Motor neuron (in vitro differentiated cells): ENCODE measurements at regions not wholly inside any gene's neighbourhood (a gene's known extent, or its start where the extent isn't known, plus 50 kb on each side); places are given as distances from the start of the nearest gene placed in this dataset.

Source experiments
- ATAC-seq, 8 experiments: fragments of 200-7000 bp; cut with Tn5 transposase; replicated peaks in 6 of 8; 2 replicates each; pipeline ENCODE4 v1.8.0; 2021; ENCODE audit warnings: mild to moderate bottlenecking in 8 of 8, moderate library complexity in 8 of 8
- H3K27ac ChIP-seq, 2 donors: fragments of 250-450 bp; sonication (Bioruptor Pico); 2 replicates each; pipeline ENCODE4 v1.9.0; 2021; ENCODE audit warnings: antibody characterized with exemption in 2 of 2, mild to moderate bottlenecking in 2 of 2, moderate library complexity in 1 of 2
- H3K4me1 ChIP-seq, 2 donors: fragments of 250-450 bp; sonication (Bioruptor Pico); replicated peaks in 1 of 2; 2 replicates each; pipeline ENCODE4 v1.6.1; 2021; ENCODE audit warnings: antibody characterized with exemption in 2 of 2, mild to moderate bottlenecking in 2 of 2, moderate library complexity in 1 of 2
- H3K4me3 ChIP-seq, 5 donors: fragments of 250-450 bp; sonication (Bioruptor Pico); 2 replicates each; pipeline ENCODE4 v1.9.0; 2021; ENCODE audit warnings: antibody characterized with exemption in 5 of 5, mild to moderate bottlenecking in 5 of 5, moderate library complexity in 4 of 5
- WGBS, 10 experiments: fragments of 450-650 bp; shearing (Covaris generic); methylation state at CpG; one replicate each; pipeline ENCODE4 v1.0.0; 2022; 5-methylcytosine and 5-hydroxymethylcytosine counted together
- in situ Hi-C, 9 experiments: fragments of 400-800 bp; cut with MboI; loops; one replicate each; pipeline ENCODE4 v1.15.0; 2021; ENCODE audit warnings: low sequenced_read_pairs in 9 of 9, low pct_unique_long_range_greater_than_20kb in 2 of 9; ENCODE audit not compliant: unreplicated experiment in 9 of 9

DNA sequence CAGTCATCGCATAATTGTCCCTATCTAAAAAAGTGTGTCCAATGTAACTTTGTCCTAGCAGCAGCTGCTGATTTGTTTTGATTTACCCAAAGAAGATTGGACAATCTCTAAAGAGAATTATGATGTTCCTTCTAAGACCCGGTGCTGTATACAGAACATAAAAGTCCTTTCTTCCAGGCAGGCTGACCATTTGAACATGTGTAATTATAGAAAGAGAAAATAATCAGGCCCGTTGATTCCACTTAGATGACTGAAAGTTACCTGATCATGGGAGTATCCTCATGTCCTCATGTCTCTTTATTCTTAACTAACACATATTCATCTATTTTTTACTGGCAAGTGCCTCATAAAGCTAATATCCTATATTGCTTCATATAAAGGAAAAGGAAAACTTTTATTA lies 164.1 kb upstream of the MRPS30 start:
- 0 to 100% (median 81%) methylated on average over 1 to 3 of the region's 3 CpGs; no CpG with 5 or more reads in 1 of the 10 experiments for WGBS, 10 experiments
- H3K4me1 ChIP-seq = peaks cover 0 to 2% of the 10 kb centered on the region in 2 donors
- in situ Hi-C loops = no loop called here
- H3K27ac ChIP-seq = no peak overlapping the region
- no peak overlapping the region for H3K4me3 ChIP-seq
- no peak for ATAC-seq

DNA sequence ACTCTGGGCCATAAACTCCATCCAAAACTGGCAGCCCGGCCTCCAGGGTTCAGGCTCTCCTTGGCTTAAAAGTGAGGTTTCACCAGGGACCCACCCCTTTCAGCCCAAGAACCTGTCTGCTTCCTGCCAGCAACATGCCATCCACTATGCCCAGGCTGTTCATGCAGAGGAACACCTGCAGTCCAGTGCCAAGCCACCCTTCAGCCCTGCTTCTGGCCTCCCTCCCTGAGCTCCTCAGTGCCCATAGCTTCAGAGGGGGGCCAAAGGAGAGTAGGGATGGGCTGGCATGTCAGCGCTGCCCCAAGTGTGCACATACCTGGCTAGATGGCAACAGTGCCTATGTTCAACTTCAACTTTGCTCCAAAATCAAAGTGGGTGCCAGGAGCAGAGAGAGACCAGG lies 166.9 kb upstream of the MRPS30 start:
- WGBS, 10 experiments = 90% methylated on average over 2 of the region's 2 CpGs; no CpG with 5 or more reads in 9 of the 10 experiments
- H3K27ac ChIP-seq = no peak overlapping the region

DNA sequence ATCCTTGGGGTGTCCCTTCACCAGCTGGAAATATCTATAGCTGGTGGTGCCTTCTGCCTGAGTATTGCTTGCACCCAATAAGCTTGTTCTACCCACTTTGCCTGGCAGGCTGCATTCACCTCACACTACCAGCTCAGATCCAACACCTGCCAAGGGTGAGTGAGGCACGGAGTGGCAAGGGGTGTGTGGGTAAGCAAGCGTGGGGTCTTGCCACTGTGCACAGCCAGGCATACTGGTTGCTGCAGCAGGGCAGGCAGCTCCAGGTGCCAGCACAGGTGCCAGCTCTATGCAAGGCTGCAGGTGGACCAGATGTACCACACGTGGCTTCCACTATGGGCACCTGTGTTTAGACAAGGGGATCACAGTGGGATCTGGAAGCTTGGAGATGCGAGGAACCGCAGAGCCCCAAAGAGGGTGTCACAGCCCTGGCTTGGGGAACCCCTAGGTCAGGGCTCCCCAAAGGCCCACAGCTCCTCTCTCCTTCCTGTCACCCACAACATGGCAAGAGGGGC lies 167.7 kb upstream of the MRPS30 start:
- 40 to 95% (median 82%) methylated on average over 1 to 4 of the region's 5 CpGs; no CpG with 5 or more reads in 6 of the 10 experiments for WGBS, 10 experiments
- ATAC-seq = no peak
- in situ Hi-C loops = no loop called here
- H3K4me1 ChIP-seq = no peaks in the 10 kb centered on the region
- no peak overlapping the region for H3K4me3 ChIP-seq
- H3K27ac ChIP-seq = no peak overlapping the region

More for the DNA sequence above, 166.9 kb upstream of the MRPS30 start:
- H3K4me1 ChIP-seq = peaks cover 0 to 2% of the 10 kb centered on the region in 2 donors
- in situ Hi-C loops = no loop called here
- no peak overlapping the region for H3K4me3 ChIP-seq
- ATAC-seq = no peak

DNA sequence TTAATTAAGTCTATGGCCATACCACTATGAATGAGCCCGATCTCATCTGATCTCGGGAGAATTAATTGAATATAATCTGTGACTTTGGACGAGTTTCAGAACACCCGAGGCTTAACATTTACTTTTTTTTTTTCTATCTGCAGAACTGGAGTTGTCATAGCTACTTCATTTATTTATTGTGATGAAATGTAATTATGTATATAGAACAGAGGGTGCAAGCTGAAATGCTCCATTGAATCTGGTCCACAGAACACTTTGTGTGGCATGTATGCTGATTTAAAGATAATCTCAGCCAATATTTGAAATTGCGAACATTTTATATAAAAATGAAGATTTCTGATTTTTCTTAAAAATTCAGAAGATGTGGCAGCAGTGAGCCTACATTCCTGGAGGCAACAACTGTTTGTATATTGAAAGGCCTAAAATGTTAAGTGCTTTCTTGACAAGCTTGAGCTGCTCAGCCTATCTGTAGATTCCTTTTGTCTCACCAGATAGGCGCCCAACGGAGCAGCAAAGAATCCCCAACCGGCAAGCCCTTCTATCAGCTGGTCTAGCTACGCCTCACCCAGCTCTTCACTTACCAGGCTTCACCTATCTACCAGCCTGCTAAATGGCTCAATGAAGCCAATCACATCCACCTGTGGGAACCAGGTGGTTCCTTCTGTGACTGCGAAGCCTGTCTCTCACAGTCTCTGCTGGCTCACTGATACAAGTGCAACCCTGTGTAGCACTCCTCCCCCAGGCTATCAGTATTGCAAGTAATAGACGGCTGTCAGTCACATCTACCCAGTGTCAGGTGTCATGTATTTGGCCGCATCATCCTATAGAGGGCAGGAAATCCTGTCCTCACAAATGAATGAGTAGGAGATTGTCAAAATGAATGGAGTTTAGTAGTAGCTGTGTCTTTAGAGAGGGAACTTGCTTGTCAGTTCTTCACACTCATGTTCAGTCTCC lies 170.6 kb upstream of the MRPS30 start:
- Histone ChIP-seq H3K27ac (no peak overlapping the region), H3K4me1 (no peaks in the 10 kb centered on the region), H3K4me3 (no peak overlapping the region)
- in situ Hi-C loops = no loop called here
- ATAC-seq = peak in 2 of 8 experiments; percentile 56 to 75
- WGBS, 10 experiments = 17 to 91% (median 87%) methylated on average over 2 to 12 of the region's 12 CpGs

- Histone ChIP-seq H3K4me3 (no peak overlapping the region), H3K27ac (no peak overlapping the region), H3K4me1 (no peaks in the 10 kb centered on the region)
- in situ Hi-C loops = no loop called here
- WGBS, 10 experiments = 9 to 100% (median 64%) methylated on average over 1 of the region's 1 CpG; no CpG with 5 or more reads in 2 of the 10 experiments
- no peak for ATAC-seq
These were observed 176.4 kb upstream of the MRPS30 start for GRCh38 chr5:44632344-44632743.

DNA sequence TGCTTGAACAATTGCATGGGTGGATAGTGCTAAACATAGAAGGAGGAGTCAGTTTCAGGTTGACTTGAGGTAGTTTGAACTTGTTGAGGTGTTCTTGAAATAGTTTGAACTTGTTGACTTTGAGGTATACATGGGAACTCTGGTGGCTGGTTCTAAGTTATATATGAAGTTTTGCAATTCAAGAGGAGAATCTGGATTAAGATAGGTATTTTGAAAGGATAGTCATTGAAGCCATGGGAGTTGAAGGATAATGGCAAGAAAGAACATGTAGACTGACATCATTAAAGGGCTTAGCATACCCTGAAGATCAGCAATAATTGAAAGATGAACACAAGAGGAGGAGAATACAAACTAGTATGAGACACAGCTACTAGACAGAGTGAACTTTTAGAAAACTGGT lies 181.9 kb upstream of the MRPS30 start:
- no peak for ATAC-seq
- no peaks in the 10 kb centered on the region for H3K4me1 ChIP-seq
- in situ Hi-C loops = no loop called here
- no peak overlapping the region for H3K4me3 ChIP-seq
- H3K27ac ChIP-seq = no peak overlapping the region

GRCh38 chr5:44622331-44622730 lies 186.4 kb upstream of the MRPS30 start:
- no peak for ATAC-seq
- Histone ChIP-seq H3K27ac (no peak overlapping the region), H3K4me1 (no peaks in the 10 kb centered on the region), H3K4me3 (no peak overlapping the region)
- in situ Hi-C loops = no loop called here
- WGBS, 10 experiments = 0 to 100% (median 90%) methylated on average over 2 to 4 of the region's 4 CpGs; no CpG with 5 or more reads in 1 of the 10 experiments

DNA sequence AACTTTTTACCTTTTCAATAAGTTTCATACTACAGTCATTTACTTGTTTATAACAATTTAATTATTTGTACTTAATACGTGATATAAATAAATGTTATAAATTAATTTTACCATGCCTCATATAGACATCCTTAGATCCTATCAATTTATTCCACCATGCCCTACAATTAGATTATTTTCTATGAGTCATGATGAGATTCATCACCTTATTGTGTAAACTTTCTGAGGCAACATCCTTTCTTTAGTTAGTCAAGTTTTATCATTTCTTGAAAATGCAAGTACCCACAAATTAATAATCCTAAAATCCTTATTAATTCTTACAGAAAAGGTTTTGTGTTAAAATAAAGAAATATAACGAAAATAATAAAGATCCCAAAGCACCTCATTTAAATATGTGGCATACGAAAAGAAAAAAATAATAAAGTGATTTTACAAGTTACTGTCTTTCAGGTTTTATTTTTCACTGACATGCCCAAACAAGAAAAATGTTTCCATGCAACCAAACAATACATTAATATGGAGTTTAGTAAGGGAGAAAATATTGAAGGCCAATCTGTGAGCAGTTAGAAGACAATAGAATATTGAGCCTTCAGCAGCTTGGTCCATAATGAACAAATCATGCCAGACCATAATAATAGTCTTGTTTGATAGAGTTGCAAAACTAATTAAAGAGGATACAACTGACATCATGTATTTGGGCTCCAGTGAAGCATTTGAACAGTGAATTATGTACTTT lies 188.7 kb upstream of the MRPS30 start:
- 23 to 90% (median 68%) methylated on average over 1 to 3 of the region's 3 CpGs for WGBS, 10 experiments
- Histone ChIP-seq H3K4me1 (no peaks in the 10 kb centered on the region), H3K4me3 (no peak overlapping the region), H3K27ac (no peak overlapping the region)
- no peak for ATAC-seq
- in situ Hi-C loops = no loop called here

DNA sequence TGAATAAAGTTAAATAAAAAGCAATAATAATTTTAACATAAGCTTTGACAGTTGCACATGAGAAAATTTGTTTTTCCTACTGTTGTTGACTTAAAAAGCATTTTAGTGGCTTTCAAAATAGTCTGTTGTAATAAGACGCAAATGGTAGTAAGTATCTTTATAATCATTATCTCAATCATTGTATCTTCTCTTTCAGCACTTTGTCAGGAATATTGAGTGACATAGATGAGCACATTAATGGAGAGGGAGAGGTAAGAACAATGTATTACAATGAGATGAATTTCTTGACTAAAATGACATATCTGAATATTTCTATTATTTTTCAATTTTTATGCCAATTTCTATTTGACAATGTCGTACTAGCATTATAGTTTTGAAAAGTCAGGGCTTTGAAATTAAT lies 193.9 kb upstream of the MRPS30 start:
- H3K27ac ChIP-seq = no peak overlapping the region
- in situ Hi-C loops = no loop called here
- ATAC-seq = no peak
- no peak overlapping the region for H3K4me3 ChIP-seq
- no peaks in the 10 kb centered on the region for H3K4me1 ChIP-seq
- 0 to 96% (median 57%) methylated on average over 1 to 2 of the region's 2 CpGs; no CpG with 5 or more reads in 1 of the 10 experiments for WGBS, 10 experiments

- H3K4me3 ChIP-seq = no peak overlapping the region
- H3K27ac ChIP-seq = no peak overlapping the region
- ATAC-seq = peak in 1 of 8 experiments; percentile 76
- in situ Hi-C loops = no loop called here
- no peaks in the 10 kb centered on the region for H3K4me1 ChIP-seq
- WGBS, 10 experiments = 0 to 100% (median 85%) methylated on average over 1 of the region's 1 CpG
These were observed 194.8 kb upstream of the MRPS30 start for GRCh38 chr5:44613936-44614335.

DNA sequence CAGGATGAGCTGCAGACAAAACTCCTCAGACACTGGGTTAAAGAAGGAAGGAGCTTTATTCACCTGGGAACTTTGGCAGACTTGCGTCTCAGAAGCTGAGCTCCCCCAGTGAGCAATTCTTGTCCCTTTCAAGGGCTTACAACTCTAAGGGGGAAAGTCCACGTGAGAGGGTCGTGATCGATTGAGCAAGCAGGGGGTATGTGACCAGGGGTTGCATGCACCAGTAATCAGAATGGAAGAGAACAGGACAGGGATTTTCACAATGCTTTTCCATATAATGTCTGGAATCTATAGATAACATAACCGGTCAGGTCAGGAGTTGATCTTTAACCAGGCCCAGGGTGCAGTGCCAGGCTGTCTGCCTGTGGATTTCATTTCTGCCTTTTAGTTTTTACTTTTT lies 202.8 kb upstream of the MRPS30 start:
- in situ Hi-C loops = no loop called here
- 0 to 100% (median 80%) methylated on average over 1 to 5 of the region's 5 CpGs; no CpG with 5 or more reads in 1 of the 10 experiments for WGBS, 10 experiments
- no peak overlapping the region for H3K27ac ChIP-seq
- no peak for ATAC-seq
- no peaks in the 10 kb centered on the region for H3K4me1 ChIP-seq
- H3K4me3 ChIP-seq = no peak overlapping the region

DNA sequence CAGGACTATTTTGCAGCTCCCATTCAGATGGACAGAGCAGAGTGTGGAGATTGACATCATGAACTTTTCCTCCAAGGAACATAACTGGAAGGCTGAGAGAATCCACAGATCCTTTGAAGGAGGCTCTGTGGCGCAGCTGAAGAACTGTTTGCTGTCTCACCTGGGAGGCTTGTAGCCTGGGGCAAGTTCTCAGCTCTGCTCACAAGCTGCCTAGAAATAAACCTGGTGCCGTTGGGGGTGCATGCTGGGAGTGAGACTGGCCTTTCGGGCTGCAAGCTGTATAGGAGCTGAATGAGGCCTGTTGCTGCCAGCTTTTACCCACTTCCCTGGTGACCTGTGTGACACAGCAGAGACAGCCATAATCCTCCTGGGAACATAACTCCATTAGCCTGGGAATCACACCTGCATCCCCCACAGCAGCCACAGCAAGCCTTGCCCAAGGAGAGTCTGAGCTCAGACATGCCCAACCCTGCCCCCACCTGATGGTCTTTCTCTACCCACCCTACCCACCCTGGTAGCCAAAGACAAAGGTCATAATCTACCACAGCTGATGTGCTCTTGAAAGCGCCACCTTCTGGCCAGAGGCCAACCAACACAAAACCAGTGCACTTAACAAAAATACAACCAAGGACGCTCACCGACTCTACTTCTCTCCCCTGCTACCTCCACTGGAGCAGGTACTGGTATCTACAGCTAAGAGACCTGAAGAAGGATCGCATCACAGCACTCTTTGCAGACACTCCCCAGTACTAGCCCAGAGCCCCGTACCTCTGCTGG lies 205.1 kb upstream of the MRPS30 start:
- no peak for ATAC-seq
- Histone ChIP-seq H3K4me1 (no peaks in the 10 kb centered on the region), H3K27ac (no peak overlapping the region), H3K4me3 (no peak overlapping the region)
- in situ Hi-C loops = no loop called here
- WGBS, 10 experiments = 0 to 100% (median 80%) methylated on average over 1 to 6 of the region's 8 CpGs; no CpG with 5 or more reads in 1 of the 10 experiments
